Skin of body (tissue), 1 donor: ENCODE measurements at regions not wholly inside any gene's neighbourhood (a gene's known extent, or its start where the extent isn't known, plus 50 kb on each side); places are given as distances from the start of the nearest gene placed in this dataset.
A peak's percentile ranks its signal among the peaks of the same experiment; 100 is the strongest.
"Not testable (repeated sequence)": the region's sequence is repeated elsewhere in the genome, so short reads cannot be mapped to it uniquely, and the experiment has no call there.

Source experiments
- DNase-seq: peaks from one replicate; lab custom pipeline; 2025; lab: John Stamatoyannopoulos, UW

DNA sequence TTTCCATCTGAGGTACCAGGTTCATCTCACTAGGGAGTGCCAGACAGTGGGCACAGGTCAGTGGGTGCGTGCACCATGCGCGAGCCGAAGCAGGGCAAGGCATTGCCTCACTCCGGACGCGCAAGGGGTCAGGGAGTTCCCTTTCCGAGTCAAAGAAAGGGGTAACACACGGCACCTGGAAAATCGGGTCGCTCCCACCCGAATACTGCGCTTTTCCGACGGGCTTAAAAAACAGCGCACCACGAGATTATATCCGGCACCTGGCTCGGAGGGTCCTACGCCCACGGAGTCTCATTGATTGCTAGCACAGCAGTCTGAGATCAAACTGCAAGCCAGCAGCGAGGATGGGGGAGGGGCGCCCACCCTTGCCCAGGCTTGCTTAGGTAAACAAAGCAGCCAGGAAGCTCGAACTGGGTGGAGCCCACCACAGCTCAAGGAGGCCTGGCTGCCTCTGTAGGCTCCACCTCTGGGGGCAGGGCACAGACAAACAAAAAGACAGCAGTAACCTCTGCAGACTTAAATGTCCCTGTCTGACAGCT, 242.5 kb downstream of the CYLC2 start:
- not testable (repeated sequence) for DNase-seq

DNA sequence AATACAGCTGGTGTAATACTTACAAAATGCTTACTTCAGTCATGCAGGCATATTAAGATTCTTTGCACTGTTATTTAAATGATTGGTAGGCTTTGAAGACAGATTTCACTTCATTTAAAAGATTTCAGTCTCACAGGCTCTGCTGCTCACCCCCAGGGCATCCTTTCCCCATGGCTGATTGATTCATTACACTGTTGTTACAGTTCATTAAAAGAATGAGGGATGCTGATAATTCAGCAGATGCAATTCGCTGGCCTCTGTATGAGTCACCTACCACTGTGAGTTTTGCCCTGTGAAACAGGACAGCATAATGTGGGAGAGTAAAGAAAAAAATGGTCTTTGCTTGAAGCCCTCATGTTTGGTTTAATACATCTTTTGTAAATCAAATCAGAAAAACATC, 246.9 kb downstream of the CYLC2 start:
- no peak for DNase-seq

DNA sequence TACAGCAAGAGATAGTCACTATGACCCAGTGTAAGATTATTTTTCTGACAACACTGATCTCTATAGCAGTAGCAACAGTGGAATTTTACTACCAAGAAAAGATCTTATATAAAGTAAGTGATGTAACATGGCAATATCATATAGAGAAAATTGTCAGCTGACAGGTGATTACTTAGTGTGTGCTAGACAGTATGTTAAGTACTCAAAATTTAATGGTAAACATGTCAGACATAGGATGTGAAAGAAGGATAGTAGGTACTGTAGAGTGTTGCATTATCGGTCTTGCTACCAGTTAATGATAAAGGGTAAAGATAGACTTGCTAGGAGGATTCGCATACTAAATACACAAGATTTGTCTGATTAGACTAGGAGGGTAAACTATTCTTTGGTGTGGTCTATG, 247.4 kb downstream of the CYLC2 start:
- DNase-seq, result no peak

DNA sequence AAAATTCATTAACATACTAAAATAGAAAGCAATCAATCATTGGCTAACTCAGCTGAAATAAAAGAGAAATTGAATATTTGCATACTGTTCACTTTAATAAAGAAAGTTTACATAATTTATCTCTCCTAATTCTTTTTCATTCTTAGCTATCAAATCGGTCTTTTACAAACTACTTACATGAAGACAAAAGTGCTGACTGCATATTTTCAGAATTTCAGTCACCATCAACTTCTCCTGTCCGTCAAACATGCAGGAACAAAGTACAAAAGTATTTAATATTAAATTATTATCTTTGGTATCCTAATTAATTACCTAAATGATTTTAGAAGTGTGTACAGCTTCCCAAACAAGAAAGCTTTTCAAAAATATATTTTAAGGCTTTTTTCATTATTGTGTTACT, 248.4 kb downstream of the CYLC2 start:
- no peak for DNase-seq

DNA sequence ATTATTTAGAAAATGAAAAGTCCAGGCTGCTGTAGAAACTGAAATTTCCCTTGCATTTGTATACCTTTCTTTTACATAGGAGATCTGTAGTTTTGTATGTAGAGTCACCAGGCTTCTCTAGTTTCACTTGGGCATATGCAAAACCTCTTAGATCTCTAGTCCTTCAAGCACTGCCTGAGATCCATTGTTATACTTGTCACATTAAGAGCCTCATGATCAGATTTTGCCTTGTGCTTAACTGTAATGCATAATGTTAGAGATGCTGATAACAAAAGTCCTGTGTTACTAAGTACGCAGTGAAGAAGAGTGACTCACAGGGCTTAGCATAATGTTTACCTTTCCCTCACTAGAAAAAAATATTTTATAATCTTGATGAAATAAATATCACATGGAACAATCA, 250.2 kb downstream of the CYLC2 start:
- DNase-seq, result no peak

DNA sequence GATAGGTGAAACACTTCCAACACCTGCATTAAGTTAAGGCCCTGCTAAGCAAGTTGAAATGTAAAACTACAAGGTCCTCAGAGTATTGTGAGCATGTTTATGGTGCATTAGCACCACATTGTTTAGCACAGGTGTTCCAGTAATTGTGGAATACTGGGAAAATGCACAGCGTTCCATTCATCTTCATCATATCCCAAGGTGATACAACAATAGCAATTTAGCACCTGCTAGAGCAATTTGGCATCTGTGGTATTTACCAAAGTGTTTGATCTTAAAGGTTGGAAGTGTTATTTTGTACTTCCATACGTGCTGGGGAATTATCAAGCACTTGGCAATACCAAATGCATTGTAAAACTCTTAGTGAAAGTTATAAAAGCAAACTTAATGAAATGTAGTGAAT, 266.8 kb downstream of the CYLC2 start:
- DNase-seq, result no peak

DNA sequence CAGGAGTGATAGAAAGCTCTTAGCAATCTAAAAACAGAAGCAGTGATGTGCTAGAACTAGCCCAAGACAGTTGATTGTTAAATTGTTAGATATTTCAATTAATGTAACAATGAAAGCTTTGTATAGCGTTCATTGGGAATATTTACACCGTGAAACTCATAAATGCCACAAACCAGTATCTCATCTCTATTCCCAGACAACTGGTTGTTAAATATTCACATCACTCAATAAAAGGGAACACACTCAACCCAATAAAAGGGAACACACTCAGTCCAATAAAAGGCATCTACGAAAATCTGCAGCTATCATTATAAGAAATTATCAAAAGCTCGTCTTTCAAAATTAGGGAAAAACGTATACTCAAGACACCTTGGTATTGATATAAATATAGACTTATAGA, 270.9 kb downstream of the CYLC2 start:
- no peak for DNase-seq

DNA sequence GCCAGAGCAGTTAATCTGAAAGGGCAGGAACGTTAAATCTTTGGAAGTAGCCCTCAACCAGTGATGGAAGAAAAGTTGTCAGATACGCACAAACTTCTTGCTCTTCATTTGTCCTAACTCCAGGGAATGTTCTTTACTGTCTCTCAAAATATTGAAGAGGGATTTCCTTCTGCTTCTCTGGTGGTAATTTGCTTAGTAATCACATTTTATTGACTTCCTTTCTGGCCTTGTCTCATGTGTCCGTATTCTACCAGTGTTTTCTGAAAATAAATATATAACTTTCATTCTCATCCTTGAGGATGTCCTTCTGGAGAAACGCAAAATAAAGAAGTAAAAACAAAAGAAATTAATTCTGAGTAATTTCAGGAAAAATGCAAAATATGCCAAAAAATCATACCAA, 282.1 kb downstream of the CYLC2 start:
- DNase-seq, result no peak

DNA sequence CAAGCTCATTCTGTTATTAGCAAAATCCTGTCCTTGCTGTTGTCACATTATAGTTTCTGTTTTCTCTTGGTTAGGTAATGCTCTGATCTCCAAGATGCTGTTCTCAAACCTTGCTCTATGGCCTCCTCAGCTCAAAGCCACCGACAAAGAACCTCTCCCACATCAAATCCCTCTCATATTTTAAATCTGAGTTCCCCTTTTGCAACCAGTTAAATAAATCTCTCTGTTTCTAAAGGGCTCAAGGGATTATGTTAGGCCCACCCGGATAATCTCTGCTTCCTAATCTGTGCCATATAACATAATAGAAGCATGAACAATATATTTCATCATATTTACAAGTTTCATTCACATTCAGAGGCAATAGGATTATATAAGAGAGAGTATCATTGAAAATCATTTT, 286.0 kb downstream of the CYLC2 start:
- no peak for DNase-seq

DNA sequence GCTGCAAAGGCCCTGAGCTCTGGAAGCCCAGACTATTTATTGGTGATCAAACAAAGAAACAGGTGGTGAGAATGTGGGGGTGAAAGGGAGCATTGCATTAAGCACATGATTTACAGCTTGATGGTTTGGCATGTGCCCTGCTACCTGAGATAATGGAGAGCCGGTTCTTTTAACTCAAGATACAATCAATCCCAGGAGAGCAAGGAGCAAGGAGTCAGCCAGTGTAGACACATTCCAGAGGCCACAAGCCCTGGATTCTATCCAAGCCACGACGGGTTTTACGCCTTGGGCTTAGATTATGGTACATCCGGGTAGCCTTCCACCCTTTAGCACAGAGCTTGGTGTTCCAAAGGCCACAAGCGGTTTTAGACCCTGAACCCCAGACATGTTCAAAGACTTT, 292.2 kb downstream of the CYLC2 start:
- DNase-seq, result no peak

DNA sequence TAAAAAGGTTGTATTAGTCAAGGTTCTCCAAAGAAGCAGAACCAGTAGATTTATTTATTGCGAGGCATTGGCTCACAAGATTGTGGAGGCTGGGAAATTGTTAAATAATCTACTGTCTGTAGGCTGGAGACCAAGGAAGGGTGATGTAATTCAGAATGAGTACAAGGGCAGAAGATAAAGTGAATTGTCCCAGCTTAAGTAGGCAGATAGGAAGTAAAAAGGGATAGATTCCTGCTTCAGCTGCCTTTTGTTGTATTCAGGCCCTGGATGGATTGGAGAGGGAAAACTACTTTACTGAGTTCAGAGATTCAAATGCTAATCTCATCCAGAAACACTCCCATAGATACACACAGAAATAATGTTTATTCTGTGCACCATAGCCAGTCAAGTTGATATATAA, 301.1 kb downstream of the CYLC2 start:
- DNase-seq, result no peak

DNA sequence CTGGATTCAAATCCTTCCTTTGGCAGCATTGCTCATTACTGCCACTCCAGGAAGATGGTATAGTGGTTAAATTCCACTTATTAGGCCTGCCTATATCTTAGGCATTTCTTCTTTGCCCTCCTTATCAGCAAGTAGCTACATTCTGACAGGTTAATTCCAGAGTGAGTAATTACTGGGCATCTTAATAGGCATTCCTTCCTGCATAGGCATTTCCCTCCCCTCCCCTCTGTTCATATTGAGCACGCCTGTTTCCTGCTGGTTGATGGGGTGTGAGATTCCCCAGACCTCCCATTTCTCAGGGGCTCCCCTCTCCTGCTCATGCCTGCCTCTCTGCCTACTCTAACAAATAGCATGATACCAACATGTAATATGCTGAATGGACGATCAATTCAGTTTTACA, 305.9 kb downstream of the CYLC2 start:
- DNase-seq, result no peak

DNA sequence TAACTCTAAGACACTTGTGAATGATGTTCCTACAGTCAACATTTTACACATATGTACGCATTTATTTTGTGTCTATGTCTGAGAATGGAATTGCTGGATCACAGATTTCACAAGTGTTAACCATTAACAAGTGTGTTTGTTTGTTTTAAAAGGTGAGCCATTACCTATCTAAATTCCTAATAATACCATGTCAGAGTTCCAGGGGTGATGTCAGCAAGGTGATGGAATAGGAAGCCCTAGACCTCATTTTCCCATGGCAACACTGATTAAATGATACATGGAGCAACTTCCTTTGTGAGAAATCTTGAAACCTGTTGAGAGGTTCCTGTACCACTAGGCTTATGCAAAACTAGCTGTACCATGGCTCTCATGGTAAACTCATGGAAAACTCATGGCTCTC, 309.7 kb downstream of the CYLC2 start:
- no peak for DNase-seq

DNA sequence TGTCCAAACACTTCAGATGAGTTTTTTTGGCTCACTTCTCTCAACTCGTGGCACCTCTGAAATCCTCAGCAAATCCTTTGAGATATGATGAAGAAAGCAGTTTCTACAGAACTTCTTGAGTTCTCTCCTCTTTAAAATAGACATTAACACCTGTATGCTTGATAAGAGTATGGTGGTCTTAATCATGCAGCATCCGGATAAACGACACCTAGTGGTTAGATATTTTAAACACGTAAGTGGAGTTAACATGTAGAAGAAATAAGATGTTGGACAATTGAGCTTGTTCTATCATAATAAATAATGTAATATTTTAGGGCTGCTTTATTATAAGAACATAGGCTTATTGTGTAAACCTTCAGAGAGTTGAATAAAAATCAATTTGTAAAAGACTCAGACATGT, 324.8 kb downstream of the CYLC2 start:
- DNase-seq, result no peak

DNA sequence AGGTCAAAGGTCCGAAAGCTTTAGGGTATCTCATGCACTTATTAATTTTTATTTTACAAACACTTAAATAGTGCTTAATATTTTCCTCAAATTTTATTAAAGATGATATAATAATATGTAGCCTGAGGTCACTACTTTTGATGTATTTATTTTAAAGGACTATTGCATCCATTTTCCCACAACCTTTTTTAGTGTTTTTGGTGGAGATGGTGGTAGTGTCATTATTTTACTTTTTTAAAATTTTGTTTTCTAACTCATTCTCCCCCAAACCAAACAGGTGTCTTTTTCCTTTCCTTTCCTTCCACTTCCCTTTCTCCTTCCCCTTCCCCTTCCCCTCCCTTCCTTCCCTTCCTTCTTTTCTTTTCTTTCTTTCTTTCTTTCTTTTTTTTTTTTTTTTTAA, 328.6 kb downstream of the CYLC2 start:
- no peak for DNase-seq

DNA sequence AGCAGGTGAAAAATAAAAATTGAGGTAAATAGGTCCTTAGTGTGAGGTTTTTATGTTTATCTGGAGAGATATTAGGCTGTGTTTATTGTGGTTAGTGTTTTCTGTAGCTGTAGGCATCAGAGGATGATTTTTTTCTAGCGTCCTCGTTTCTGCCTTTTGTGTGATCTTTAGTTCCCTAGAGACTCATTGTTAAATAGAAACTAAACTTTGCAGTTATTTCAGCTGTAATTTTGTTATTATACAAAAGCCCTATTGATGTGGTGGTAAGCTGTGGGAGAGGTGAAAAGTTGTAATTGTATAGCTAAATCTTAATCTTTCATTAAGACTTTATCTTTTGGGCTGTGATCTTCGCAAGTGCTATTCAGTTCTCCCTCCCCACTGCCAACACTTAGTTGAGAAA, 340.3 kb downstream of the CYLC2 start:
- no peak for DNase-seq

DNA sequence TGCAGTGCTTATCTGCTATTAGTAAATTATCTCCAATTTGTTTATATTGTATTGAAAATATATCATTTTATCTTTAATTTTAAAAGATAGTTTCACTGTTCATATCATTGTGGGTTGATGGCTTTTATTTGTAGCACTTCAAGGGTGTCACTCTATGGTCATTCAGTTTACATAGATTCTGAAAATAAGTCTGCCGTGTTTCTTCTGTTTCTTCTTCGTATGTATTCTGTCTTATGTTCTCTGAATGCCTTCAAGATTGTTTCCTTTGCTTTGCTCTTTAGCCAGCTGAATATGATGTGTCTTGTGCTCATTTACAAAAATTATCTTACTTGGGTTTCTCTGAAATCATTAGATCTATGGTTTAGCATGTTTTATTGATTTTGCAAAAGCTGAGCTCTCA, 359.9 kb downstream of the CYLC2 start:
- DNase-seq, result no peak

DNA sequence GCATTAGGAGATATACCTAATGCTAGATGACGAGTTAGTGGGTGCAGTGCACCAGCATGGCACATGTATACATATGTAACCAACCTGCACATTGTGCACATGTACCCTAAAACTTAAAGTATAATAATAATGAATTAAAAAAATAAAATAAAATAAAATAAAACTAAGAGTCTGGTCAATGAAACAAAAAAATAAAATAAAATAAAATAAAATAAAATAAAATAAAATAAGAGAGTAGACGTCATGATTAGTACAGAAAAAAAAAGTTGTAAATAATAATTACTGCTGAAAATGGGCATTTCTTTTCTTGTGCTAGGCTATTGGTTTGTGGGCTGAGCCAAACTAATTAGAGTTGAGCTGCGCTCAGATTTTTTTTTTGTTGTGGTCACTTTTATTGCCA, 362.8 kb downstream of the CYLC2 start:
- DNase-seq, result not testable (repeated sequence)

DNA sequence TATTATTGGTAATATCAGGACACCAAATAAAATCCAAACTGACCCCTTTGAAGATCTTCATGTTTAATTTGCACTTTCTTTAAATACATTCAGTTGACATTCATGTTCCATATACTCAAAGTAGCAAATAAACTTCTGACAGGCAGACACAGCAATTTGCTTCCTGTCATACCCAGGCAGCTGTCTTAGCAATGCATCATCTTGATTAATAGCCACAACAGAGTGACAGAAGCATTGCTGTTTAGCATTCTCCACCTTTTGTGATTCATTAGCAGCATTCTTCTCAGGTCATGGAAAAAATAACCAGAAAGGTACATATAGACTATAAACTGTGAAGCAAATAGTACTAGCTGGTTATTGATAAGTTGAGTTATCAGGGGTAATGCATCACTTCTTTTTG, 366.8 kb downstream of the CYLC2 start:
- DNase-seq, result no peak

DNA sequence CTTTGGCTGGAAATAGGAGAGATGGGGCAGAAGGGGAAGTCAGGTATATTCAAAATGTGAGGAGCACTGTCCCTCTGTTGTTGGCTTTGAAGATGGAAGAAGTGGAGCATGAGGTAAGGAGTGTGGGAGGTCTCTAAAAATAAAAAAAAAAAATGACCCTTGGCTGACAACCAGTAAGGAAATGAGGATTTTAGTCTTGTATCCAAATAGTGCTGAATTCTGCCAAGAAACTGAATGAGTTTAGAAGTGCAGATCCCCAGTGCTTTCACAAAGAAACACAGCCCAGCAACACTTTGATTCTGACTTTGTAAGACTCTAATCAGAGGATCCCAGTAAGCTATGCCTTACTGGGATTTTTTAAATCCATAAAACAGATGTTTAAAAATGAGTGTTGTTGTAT, 367.9 kb downstream of the CYLC2 start:
- peak; percentile 17 for DNase-seq

DNA sequence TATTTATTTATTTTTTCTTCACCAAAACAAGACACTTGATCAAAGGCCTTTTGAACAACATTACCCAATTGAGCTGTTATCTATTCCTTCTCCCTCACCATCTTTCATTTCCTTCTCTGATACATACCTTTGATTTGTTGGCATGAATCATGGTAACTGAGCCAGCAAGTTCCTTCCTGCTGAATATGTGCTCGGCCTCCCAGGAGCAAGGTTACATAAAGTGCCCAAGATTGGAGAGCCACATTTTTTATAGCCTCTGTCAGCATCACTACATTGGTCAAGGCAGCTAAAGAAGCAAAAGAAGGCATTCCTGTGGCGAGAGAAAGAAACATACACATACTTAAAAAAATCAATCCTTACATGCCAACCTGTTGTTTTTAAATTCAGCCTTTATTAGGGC, 369.6 kb downstream of the CYLC2 start:
- no peak for DNase-seq

DNA sequence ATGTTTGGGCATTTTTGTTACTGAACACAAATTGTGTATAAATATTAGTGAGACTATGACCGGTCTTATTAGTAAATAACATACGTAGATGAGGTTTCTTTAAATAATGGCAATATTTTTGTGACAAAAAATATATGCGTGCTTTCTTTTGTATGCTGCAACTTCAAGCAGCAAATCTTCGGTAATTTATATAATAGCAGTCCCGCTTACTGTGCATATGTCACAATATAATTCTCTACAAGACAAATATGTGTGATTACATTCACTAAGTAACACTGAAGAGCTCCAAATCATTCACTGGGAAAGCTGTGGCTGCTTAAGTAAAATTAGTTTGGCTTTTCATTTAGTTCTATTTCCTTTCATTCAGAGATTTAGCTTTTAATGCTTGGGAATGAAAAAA, 376.0 kb downstream of the CYLC2 start:
- DNase-seq, result no peak

DNA sequence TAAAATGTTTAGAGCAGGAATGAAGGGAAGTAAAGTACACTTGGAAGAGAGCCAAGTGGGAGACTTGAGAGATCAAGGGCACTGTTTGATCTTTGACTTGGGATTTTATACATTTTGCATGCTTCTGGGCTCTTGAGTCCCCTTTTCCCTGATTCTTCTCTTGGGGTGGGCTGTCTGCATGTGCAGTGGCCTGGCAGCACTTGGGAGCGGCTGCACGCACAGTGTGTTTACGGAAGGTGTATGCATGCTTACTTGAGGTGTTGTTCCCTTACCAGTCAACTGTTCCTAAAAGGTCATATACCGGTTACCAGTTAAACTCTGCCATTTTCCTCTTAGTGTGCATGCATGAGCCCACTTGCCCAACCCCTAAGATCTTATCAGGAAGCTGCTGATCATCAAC, 377.7 kb downstream of the CYLC2 start:
- DNase-seq, result no peak

DNA sequence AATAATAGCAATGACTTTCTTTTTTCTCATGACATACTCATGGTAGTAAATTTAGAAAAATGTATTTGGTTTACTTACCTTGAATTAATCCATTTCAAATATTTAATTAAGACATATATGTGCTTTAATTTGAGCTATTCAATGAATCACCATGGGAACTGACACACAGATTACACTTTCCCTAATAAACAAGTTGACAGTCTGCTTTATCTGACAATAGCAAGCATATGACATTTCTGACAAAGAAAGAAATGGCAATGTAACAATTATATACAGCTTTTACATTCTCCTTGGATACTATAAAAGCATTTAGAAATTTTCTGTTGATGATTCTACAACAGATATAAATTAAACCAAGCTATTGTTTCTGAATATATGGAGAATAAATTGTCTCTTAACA, 382.5 kb downstream of the CYLC2 start:
- no peak for DNase-seq
